ENCODE measurements at regions not wholly inside any gene's neighbourhood (a gene's known extent, or its start where the extent isn't known, plus 50 kb on each side); places are given as distances from the start of the nearest gene placed in this dataset.

- H3K36me3 ChIP-seq (ENCODE audit: control insufficient read depth in 1 of 2, insufficient read depth in 2 of 2, low read length in 2 of 2): no peaks in the 10 kb centered on the region
- no peaks in the 10 kb centered on the region for H3K27me3 ChIP-seq (ENCODE audit: control insufficient read depth in 1 of 2, insufficient read depth in 2 of 2, low read length in 2 of 2)
- no peak overlapping the region for H3K4me3 ChIP-seq (ENCODE audit: low read depth in 1 of 2, low read length in 2 of 2)
- H3K9ac ChIP-seq (ENCODE audit: low read depth in 1 of 2, low read length in 2 of 2): no peak overlapping the region
- no peak overlapping the region for H3K27ac ChIP-seq (ENCODE audit: low read depth, low read length)
- no peaks in the 10 kb centered on the region for H3K9me3 ChIP-seq (ENCODE audit: control insufficient read depth in 1 of 2, low read length in 2 of 2)
- no peaks in the 10 kb centered on the region for H3K4me1 ChIP-seq (ENCODE audit: control insufficient read depth in 1 of 2, insufficient read depth in 2 of 2, low read length in 2 of 2)
These were observed 686.2 kb upstream of the BOD1L1 start for GRCh38 chr4:14313757-14314156.

DNA sequence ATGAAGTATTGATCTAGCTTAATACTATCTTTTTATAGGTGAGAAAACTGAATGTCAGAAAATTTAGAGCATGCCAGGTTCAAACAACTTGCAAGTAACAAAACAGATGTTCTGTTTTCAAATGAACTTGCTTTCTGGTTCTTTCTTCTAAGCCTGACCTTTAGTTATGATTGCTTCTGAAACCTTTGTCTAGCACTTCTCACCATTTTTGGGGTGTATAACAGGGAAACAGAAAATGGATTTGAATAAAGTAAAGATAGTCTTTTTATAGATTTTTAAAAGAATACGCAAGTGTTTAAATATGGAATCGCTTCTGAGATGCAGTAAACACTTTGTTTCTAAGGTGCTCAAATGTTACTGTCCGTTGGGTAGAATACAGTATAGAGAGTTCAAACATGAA is 687.2 kb upstream of the CPEB2 start:
- no peaks in the 10 kb centered on the region for H3K9me3 ChIP-seq (ENCODE audit: control insufficient read depth in 1 of 2, low read length in 2 of 2)
- no peaks in the 10 kb centered on the region for H3K36me3 ChIP-seq (ENCODE audit: control insufficient read depth in 1 of 2, insufficient read depth in 2 of 2, low read length in 2 of 2)
- H3K27ac ChIP-seq (ENCODE audit: low read depth, low read length): no peak overlapping the region
- no peak overlapping the region for H3K4me3 ChIP-seq (ENCODE audit: low read depth in 1 of 2, low read length in 2 of 2)
- no peaks in the 10 kb centered on the region for H3K4me1 ChIP-seq (ENCODE audit: control insufficient read depth in 1 of 2, insufficient read depth in 2 of 2, low read length in 2 of 2)
- H3K27me3 ChIP-seq (ENCODE audit: control insufficient read depth in 1 of 2, insufficient read depth in 2 of 2, low read length in 2 of 2): no peaks in the 10 kb centered on the region
- H3K9ac ChIP-seq (ENCODE audit: low read depth in 1 of 2, low read length in 2 of 2): no peak overlapping the region

GRCh38 chr4:14317351-14317750 is 684.9 kb upstream of the CPEB2 start:
- H3K9me3 ChIP-seq (ENCODE audit: control insufficient read depth in 1 of 2, low read length in 2 of 2): no peaks in the 10 kb centered on the region
- H3K27ac ChIP-seq (ENCODE audit: low read depth, low read length): no peak overlapping the region
- no peaks in the 10 kb centered on the region for H3K36me3 ChIP-seq (ENCODE audit: control insufficient read depth in 1 of 2, insufficient read depth in 2 of 2, low read length in 2 of 2)
- no peaks in the 10 kb centered on the region for H3K4me1 ChIP-seq (ENCODE audit: control insufficient read depth in 1 of 2, insufficient read depth in 2 of 2, low read length in 2 of 2)
- no peak overlapping the region for H3K9ac ChIP-seq (ENCODE audit: low read depth in 1 of 2, low read length in 2 of 2)
- no peak overlapping the region for H3K4me3 ChIP-seq (ENCODE audit: low read depth in 1 of 2, low read length in 2 of 2)
- no peaks in the 10 kb centered on the region for H3K27me3 ChIP-seq (ENCODE audit: control insufficient read depth in 1 of 2, insufficient read depth in 2 of 2, low read length in 2 of 2)

DNA sequence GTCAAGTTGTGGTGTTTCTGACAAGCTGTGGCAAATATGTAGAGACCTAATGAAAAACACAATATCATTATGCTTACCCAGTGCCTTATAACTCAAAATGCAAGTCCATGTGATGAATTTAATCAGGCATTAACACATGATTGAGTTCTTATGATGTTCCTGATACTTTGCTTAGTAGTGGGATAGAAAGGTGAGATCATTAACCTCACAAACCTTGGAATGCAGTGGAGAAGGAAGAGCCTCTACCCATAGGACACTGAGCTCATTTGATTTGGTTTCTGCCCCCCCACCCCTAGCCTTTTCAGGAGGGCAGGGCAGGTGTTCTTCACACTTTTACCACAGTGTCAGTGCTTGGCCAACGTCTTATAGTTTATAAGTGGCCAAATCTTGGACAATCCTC is 683.6 kb upstream of the CPEB2 start:
- H3K9ac ChIP-seq (ENCODE audit: low read depth in 1 of 2, low read length in 2 of 2): no peak overlapping the region
- H3K27ac ChIP-seq (ENCODE audit: low read depth, low read length): no peak overlapping the region
- no peaks in the 10 kb centered on the region for H3K27me3 ChIP-seq (ENCODE audit: control insufficient read depth in 1 of 2, insufficient read depth in 2 of 2, low read length in 2 of 2)
- H3K4me1 ChIP-seq (ENCODE audit: control insufficient read depth in 1 of 2, insufficient read depth in 2 of 2, low read length in 2 of 2): no peaks in the 10 kb centered on the region
- no peak overlapping the region for H3K4me3 ChIP-seq (ENCODE audit: low read depth in 1 of 2, low read length in 2 of 2)
- H3K9me3 ChIP-seq (ENCODE audit: control insufficient read depth in 1 of 2, low read length in 2 of 2): no peaks in the 10 kb centered on the region
- H3K36me3 ChIP-seq (ENCODE audit: control insufficient read depth in 1 of 2, insufficient read depth in 2 of 2, low read length in 2 of 2): no peaks in the 10 kb centered on the region

DNA sequence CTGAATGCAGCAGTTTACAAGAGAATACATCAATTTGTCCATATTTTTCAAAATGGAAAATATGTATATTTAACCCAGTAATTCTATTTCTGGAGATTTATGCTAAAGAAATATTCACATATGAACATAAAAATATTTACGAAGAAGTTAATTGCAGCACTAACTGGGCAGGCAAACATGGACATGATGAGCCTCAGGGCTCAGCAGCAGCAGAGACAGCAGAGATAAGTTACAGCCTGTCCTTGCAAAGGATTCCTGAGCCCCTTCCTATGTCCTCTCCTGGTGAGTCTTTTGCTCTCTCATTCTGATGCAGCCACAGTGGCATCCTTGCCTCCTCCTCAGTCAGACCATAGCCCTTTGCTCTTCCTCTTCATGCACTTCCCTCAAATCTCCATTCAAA is 680.6 kb upstream of the CPEB2 start:
- no peaks in the 10 kb centered on the region for H3K9me3 ChIP-seq (ENCODE audit: control insufficient read depth in 1 of 2, low read length in 2 of 2)
- H3K4me3 ChIP-seq (ENCODE audit: low read depth in 1 of 2, low read length in 2 of 2): no peak overlapping the region
- no peak overlapping the region for H3K27ac ChIP-seq (ENCODE audit: low read depth, low read length)
- no peaks in the 10 kb centered on the region for H3K4me1 ChIP-seq (ENCODE audit: control insufficient read depth in 1 of 2, insufficient read depth in 2 of 2, low read length in 2 of 2)
- H3K9ac ChIP-seq (ENCODE audit: low read depth in 1 of 2, low read length in 2 of 2): no peak overlapping the region
- no peaks in the 10 kb centered on the region for H3K27me3 ChIP-seq (ENCODE audit: control insufficient read depth in 1 of 2, insufficient read depth in 2 of 2, low read length in 2 of 2)
- H3K36me3 ChIP-seq (ENCODE audit: control insufficient read depth in 1 of 2, insufficient read depth in 2 of 2, low read length in 2 of 2): no peaks in the 10 kb centered on the region

DNA sequence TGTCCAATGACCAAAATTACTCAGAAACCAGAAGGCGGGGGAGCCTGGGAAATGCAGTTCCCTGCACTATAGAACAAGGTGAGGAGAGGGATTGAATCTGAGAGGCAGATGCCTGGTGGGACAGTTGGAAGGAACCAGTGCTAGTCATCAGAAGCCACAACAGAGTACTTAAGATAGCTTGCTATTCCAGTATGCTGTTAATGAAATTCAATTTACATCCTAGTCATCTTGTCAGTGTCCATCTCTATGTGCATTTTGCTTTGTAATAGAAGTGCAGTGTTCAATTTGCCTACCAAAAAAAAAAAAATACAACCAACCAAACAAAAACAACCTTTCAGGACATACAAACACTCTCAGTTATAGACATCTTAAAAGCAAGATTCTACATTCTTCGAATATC is 679.1 kb upstream of the CPEB2 start:
- no peak overlapping the region for H3K9ac ChIP-seq (ENCODE audit: low read depth in 1 of 2, low read length in 2 of 2)
- H3K36me3 ChIP-seq (ENCODE audit: control insufficient read depth in 1 of 2, insufficient read depth in 2 of 2, low read length in 2 of 2): no peaks in the 10 kb centered on the region
- H3K27ac ChIP-seq (ENCODE audit: low read depth, low read length): no peak overlapping the region
- H3K27me3 ChIP-seq (ENCODE audit: control insufficient read depth in 1 of 2, insufficient read depth in 2 of 2, low read length in 2 of 2): no peaks in the 10 kb centered on the region
- H3K4me1 ChIP-seq (ENCODE audit: control insufficient read depth in 1 of 2, insufficient read depth in 2 of 2, low read length in 2 of 2): no peaks in the 10 kb centered on the region
- H3K4me3 ChIP-seq (ENCODE audit: low read depth in 1 of 2, low read length in 2 of 2): no peak overlapping the region
- no peaks in the 10 kb centered on the region for H3K9me3 ChIP-seq (ENCODE audit: control insufficient read depth in 1 of 2, low read length in 2 of 2)

GRCh38 chr4:14329228-14329627 is 673.1 kb upstream of the CPEB2 start:
- Histone ChIP-seq H3K36me3 (ENCODE audit: control insufficient read depth in 1 of 2, insufficient read depth in 2 of 2, low read length in 2 of 2) (no peaks in the 10 kb centered on the region), H3K27me3 (ENCODE audit: control insufficient read depth in 1 of 2, insufficient read depth in 2 of 2, low read length in 2 of 2) (no peaks in the 10 kb centered on the region), H3K9ac (ENCODE audit: low read depth in 1 of 2, low read length in 2 of 2) (no peak overlapping the region), H3K27ac (ENCODE audit: low read depth, low read length) (no peak overlapping the region), H3K9me3 (ENCODE audit: control insufficient read depth in 1 of 2, low read length in 2 of 2) (peaks cover under 1 to 1% of the 10 kb centered on the region in 2 donors), H3K4me3 (ENCODE audit: low read depth in 1 of 2, low read length in 2 of 2) (no peak overlapping the region), H3K4me1 (ENCODE audit: control insufficient read depth in 1 of 2, insufficient read depth in 2 of 2, low read length in 2 of 2) (no peaks in the 10 kb centered on the region)

DNA sequence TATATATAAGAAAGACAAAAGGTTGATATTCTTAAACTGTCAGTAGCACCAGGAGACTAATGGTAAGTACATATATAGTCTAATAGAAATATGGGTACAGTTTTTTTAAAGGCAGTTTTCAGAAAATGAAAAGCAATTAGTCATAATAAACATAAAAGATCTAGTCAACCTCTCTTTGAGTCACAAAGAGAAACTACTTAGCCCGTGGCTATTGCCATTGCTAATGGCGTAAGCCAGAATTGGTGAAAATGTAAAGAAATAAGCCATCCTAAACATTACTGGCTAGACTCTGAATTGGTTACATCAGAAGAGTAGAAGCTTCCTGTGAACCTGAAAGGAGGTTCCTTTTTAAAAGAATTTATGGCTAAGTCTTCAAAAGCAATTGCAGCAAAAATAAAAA is 668.7 kb upstream of the CPEB2 start:
- Histone ChIP-seq H3K9ac (ENCODE audit: low read depth in 1 of 2, low read length in 2 of 2) (no peak overlapping the region), H3K36me3 (ENCODE audit: control insufficient read depth in 1 of 2, insufficient read depth in 2 of 2, low read length in 2 of 2) (no peaks in the 10 kb centered on the region), H3K27me3 (ENCODE audit: control insufficient read depth in 1 of 2, insufficient read depth in 2 of 2, low read length in 2 of 2) (no peaks in the 10 kb centered on the region), H3K27ac (ENCODE audit: low read depth, low read length) (no peak overlapping the region), H3K4me1 (ENCODE audit: control insufficient read depth in 1 of 2, insufficient read depth in 2 of 2, low read length in 2 of 2) (no peaks in the 10 kb centered on the region), H3K4me3 (ENCODE audit: low read depth in 1 of 2, low read length in 2 of 2) (no peak overlapping the region), H3K9me3 (ENCODE audit: control insufficient read depth in 1 of 2, low read length in 2 of 2) (peaks cover 3 to 5% of the 10 kb centered on the region in 2 donors)

GRCh38 chr4:14334166-14334565 is 668.1 kb upstream of the CPEB2 start:
- no peak overlapping the region for H3K27ac ChIP-seq (ENCODE audit: low read depth, low read length)
- H3K9me3 ChIP-seq (ENCODE audit: control insufficient read depth in 1 of 2, low read length in 2 of 2): peaks cover 3 to 5% of the 10 kb centered on the region in 2 donors
- H3K36me3 ChIP-seq (ENCODE audit: control insufficient read depth in 1 of 2, insufficient read depth in 2 of 2, low read length in 2 of 2): no peaks in the 10 kb centered on the region
- no peak overlapping the region for H3K4me3 ChIP-seq (ENCODE audit: low read depth in 1 of 2, low read length in 2 of 2)
- no peaks in the 10 kb centered on the region for H3K27me3 ChIP-seq (ENCODE audit: control insufficient read depth in 1 of 2, insufficient read depth in 2 of 2, low read length in 2 of 2)
- H3K4me1 ChIP-seq (ENCODE audit: control insufficient read depth in 1 of 2, insufficient read depth in 2 of 2, low read length in 2 of 2): no peaks in the 10 kb centered on the region
- no peak overlapping the region for H3K9ac ChIP-seq (ENCODE audit: low read depth in 1 of 2, low read length in 2 of 2)

DNA sequence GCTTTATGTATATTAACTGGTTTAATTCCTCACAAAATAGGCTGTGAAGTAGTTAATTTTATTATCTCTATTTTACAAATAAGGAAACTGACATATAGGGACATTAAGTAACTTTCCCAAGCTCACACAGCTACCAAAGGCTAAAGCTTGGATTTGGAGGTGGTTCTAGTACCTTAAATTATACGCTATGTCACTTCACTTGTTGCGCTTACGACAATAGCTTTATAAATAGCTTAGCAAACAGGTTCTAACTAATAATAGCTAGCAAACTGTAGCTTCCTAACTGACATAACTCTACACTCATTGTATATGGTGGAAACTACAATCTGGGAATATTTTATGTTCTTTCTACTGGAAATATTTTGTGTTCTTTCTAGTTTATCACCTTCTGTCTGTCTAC is 666.4 kb upstream of the CPEB2 start:
- Histone ChIP-seq H3K4me3 (ENCODE audit: low read depth in 1 of 2, low read length in 2 of 2) (no peak overlapping the region), H3K4me1 (ENCODE audit: control insufficient read depth in 1 of 2, insufficient read depth in 2 of 2, low read length in 2 of 2) (no peaks in the 10 kb centered on the region), H3K27ac (ENCODE audit: low read depth, low read length) (no peak overlapping the region), H3K9me3 (ENCODE audit: control insufficient read depth in 1 of 2, low read length in 2 of 2) (peaks cover 3 to 5% of the 10 kb centered on the region in 2 donors), H3K27me3 (ENCODE audit: control insufficient read depth in 1 of 2, insufficient read depth in 2 of 2, low read length in 2 of 2) (no peaks in the 10 kb centered on the region), H3K9ac (ENCODE audit: low read depth in 1 of 2, low read length in 2 of 2) (no peak overlapping the region), H3K36me3 (ENCODE audit: control insufficient read depth in 1 of 2, insufficient read depth in 2 of 2, low read length in 2 of 2) (no peaks in the 10 kb centered on the region)

DNA sequence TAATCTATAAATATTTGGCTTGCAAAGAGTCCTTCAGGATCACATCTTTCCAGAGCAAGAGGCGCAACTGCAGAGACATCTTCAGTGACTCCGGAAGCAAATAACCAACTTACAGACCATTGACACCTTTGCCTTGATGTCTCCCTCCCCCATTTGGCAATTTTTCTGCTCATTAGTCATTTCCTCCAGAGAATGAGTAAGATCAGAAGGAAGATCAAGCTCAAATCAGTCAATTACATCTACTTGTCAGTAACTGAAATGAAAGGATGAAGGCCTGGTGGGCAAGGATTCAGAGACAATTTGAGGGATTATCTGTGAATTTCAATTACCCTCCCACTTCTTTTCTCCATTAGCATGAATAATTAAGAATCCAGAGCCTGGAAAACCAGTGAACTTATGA is 665.6 kb upstream of the CPEB2 start:
- no peaks in the 10 kb centered on the region for H3K27me3 ChIP-seq (ENCODE audit: control insufficient read depth in 1 of 2, insufficient read depth in 2 of 2, low read length in 2 of 2)
- H3K4me1 ChIP-seq (ENCODE audit: control insufficient read depth in 1 of 2, insufficient read depth in 2 of 2, low read length in 2 of 2): no peaks in the 10 kb centered on the region
- peaks cover 3 to 5% of the 10 kb centered on the region in 2 donors for H3K9me3 ChIP-seq (ENCODE audit: control insufficient read depth in 1 of 2, low read length in 2 of 2)
- H3K36me3 ChIP-seq (ENCODE audit: control insufficient read depth in 1 of 2, insufficient read depth in 2 of 2, low read length in 2 of 2): no peaks in the 10 kb centered on the region
- H3K4me3 ChIP-seq (ENCODE audit: low read depth in 1 of 2, low read length in 2 of 2): no peak overlapping the region
- H3K27ac ChIP-seq (ENCODE audit: low read depth, low read length): no peak overlapping the region
- no peak overlapping the region for H3K9ac ChIP-seq (ENCODE audit: low read depth in 1 of 2, low read length in 2 of 2)

All from duodenal mucosa (tissue), 2 donors.